Osteocyte (in vitro differentiated cells): ENCODE measurements at regions not wholly inside any gene's neighbourhood (a gene's known extent, or its start where the extent isn't known, plus 50 kb on each side); places are given as distances from the start of the nearest gene placed in this dataset.

Source experiments
- DNase-seq: peaks from one replicate; pipeline ENCODE4 v3.0.0; 2021; ENCODE audit warnings: mixed read lengths; ENCODE audit not compliant: unreplicated experiment; ENCODE audit errors: extremely low spot score
- H3K27ac Mint-ChIP-seq: one replicate; pipeline ENCODE4 v1.8.0; 2021; ENCODE audit warnings: mild to moderate bottlenecking, mixed read lengths; ENCODE audit not compliant: unreplicated experiment
- H3K27me3 Mint-ChIP-seq: one replicate; pipeline ENCODE4 v1.8.0; 2021; ENCODE audit warnings: mixed read lengths; ENCODE audit not compliant: unreplicated experiment
- H3K36me3 Mint-ChIP-seq: one replicate; pipeline ENCODE4 v1.8.0; 2021; ENCODE audit warnings: mixed read lengths; ENCODE audit not compliant: unreplicated experiment
- H3K4me1 Mint-ChIP-seq: one replicate; pipeline ENCODE4 v1.8.0; 2021; ENCODE audit warnings: mixed read lengths; ENCODE audit not compliant: unreplicated experiment
- H3K4me3 Mint-ChIP-seq: one replicate; pipeline ENCODE4 v1.8.0; 2021; ENCODE audit warnings: mild to moderate bottlenecking, moderate library complexity, mixed read lengths; ENCODE audit not compliant: unreplicated experiment
- H3K9me3 Mint-ChIP-seq: one replicate; pipeline ENCODE4 v1.8.0; 2021; ENCODE audit warnings: mixed read lengths; ENCODE audit not compliant: unreplicated experiment
- TF ChIP-seq, protein P1 (sequence below): fragments of 200-600 bp; sonication (generic); IDR thresholded peaks from 2 replicates; pipeline ENCODE4 v1.5.0; 2021; ENCODE audit warnings: antibody characterized with exemption, mild to moderate bottlenecking, moderate library complexity

- Mint-ChIP-seq H3K27me3 (peaks cover 10% of the 10 kb centered on the region), H3K36me3 (no peaks in the 10 kb centered on the region), H3K27ac (no peak overlapping the region), H3K9me3 (peaks cover 7% of the 10 kb centered on the region), H3K4me1 (no peaks in the 10 kb centered on the region), H3K4me3 (no peak overlapping the region)
- TF ChIP-seq, protein P1, sequence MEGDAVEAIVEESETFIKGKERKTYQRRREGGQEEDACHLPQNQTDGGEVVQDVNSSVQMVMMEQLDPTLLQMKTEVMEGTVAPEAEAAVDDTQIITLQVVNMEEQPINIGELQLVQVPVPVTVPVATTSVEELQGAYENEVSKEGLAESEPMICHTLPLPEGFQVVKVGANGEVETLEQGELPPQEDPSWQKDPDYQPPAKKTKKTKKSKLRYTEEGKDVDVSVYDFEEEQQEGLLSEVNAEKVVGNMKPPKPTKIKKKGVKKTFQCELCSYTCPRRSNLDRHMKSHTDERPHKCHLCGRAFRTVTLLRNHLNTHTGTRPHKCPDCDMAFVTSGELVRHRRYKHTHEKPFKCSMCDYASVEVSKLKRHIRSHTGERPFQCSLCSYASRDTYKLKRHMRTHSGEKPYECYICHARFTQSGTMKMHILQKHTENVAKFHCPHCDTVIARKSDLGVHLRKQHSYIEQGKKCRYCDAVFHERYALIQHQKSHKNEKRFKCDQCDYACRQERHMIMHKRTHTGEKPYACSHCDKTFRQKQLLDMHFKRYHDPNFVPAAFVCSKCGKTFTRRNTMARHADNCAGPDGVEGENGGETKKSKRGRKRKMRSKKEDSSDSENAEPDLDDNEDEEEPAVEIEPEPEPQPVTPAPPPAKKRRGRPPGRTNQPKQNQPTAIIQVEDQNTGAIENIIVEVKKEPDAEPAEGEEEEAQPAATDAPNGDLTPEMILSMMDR: no peak
- no peak for DNase-seq
These were observed 702.9 kb upstream of the GRM3 start for GRCh38 chr7:85940798-85941197.

DNA sequence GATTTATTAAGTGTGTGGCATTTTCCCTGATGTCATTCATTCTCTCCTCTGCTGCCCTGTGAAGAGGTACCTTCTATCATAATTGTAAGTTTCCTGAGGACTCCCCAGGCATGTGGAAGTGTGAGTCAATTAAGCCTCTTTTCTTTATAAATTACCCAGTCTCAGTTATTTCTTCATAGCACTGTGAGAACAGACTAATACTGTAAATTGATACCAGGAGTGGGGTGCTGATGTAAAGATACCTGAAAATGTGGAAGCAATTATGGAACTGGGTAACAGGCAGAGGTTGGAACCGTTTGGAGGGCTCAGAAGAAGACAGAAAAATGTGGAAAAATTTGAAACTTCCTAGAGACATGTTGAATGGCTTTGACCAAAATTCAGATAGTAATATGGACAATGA is 711.8 kb upstream of the GRM3 start:
- DNase-seq: no peak
- Mint-ChIP-seq H3K27ac (no peak overlapping the region), H3K27me3 (peaks cover 17% of the 10 kb centered on the region), H3K36me3 (no peaks in the 10 kb centered on the region), H3K4me3 (no peak overlapping the region), H3K9me3 (peaks cover 14% of the 10 kb centered on the region), H3K4me1 (no peaks in the 10 kb centered on the region)
- TF ChIP-seq, protein P1: no peak

- no peak overlapping the region for H3K27ac Mint-ChIP-seq
These were observed 715.2 kb upstream of the GRM3 start for GRCh38 chr7:85928500-85928899.

DNA sequence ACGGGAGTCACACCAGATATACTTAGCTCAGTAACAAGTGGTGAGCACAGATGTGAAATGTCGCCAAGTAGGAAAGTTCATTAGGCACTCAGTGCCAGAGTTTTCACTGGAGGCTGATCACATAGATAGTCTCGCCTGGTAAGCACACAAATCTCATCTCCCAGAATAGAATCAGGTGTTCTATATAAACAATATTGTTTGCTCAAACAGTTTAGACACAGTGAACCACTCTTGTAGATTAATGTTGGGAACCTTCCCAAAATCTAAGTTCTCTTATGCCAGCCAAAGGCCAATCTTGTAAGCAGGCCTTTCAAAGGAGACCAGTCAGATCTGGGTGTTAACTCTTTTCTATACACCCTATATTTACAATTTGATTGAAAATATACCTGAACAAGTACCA is 716.5 kb upstream of the GRM3 start:
- no peak for DNase-seq
- Mint-ChIP-seq H3K27me3 (peaks cover 13% of the 10 kb centered on the region), H3K4me1 (no peaks in the 10 kb centered on the region), H3K36me3 (no peaks in the 10 kb centered on the region), H3K9me3 (peaks cover 7% of the 10 kb centered on the region), H3K4me3 (no peak overlapping the region), H3K27ac (no peak overlapping the region)
- TF ChIP-seq, protein P1: no peak

More at GRCh38 chr7:85928500-85928899, 715.2 kb upstream of the GRM3 start:
- Mint-ChIP-seq H3K4me3 (no peak overlapping the region), H3K36me3 (no peaks in the 10 kb centered on the region), H3K9me3 (peaks cover 8% of the 10 kb centered on the region), H3K27me3 (peaks cover 13% of the 10 kb centered on the region), H3K4me1 (no peaks in the 10 kb centered on the region)
- DNase-seq: no peak
- TF ChIP-seq, protein P1: no peak

- no peak for DNase-seq
- H3K36me3 Mint-ChIP-seq: no peaks in the 10 kb centered on the region
- H3K27ac Mint-ChIP-seq: no peak overlapping the region
- no peak overlapping the region for H3K4me3 Mint-ChIP-seq
- no peaks in the 10 kb centered on the region for H3K9me3 Mint-ChIP-seq
- TF ChIP-seq, protein P1: no peak
- no peaks in the 10 kb centered on the region for H3K4me1 Mint-ChIP-seq
- H3K27me3 Mint-ChIP-seq: peaks cover 12% of the 10 kb centered on the region
These were observed 719.6 kb upstream of the GRM3 start for GRCh38 chr7:85924062-85924461.
